ENCODE measurements at regions not wholly inside any gene's neighbourhood (a gene's known extent, or its start where the extent isn't known, plus 50 kb on each side); places are given as distances from the start of the nearest gene placed in this dataset.

DNA sequence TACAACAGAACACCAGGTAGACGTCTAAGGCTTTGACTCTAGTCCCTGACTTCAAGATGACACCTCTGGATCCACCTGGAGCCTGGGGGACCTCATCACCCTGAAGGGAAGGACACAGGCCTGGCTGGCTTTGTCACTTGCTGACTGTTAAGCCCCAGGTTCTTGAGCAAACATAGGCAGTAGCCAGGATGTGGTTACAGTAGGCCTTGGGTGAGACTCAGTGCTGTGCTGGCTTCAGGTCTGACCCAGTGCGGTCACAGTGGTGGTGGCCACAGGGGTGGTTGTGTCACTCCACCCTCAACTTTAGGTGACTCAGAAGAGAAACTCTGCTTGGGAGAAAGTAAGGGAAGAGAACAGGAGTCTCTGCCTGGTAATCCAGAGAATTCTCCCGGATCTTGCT lies 497.8 kb downstream of the UQCRFS1 start:
- intact Hi-C loops (cut with micrococcal nuclease; ENCODE audit: unreplicated experiment): loop anchor here (10.0 kb wide), 1 partner anchor 470 kb away; no protein-coding TSS in a partner anchor
- POLR2A ChIA-PET (ENCODE audit: low non-redundant PET): no interaction called here
- no TSS peak for BruUV-seq (replicated peaks)

DNA sequence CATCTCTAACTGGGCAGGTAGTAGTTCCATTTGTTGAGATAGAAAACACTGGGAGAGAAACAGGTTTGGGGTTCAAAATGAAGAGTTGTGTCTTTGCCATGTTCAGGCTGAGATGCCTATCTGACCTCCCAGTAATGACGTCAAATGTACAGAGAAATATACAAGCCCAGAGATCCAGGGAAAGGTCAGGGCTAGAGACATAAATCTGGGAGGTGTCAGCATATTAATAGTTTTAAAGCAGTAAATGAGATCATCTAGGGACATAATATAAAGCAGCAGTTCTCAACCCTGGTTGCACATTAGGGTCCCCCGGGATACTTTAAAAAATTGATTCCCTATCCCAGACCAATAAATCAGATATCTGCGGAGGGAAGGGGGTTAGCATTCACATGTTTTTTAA lies 501.5 kb downstream of the UQCRFS1 start:
- DNase-seq (ENCODE audit: low spot score): no peak
- Histone ChIP-seq H3K4me1 (ENCODE audit: insufficient read depth, low read length, poor library complexity, severe bottlenecking) (no peaks in the 10 kb centered on the region), H3K36me3 (ENCODE audit: insufficient read depth, low read length, poor library complexity, severe bottlenecking) (no peaks in the 10 kb centered on the region), H3K27me3 (replicated peaks; ENCODE audit: insufficient read depth, low read depth, low read length, poor library complexity) (no peaks in the 10 kb centered on the region), H3K27ac (ENCODE audit: low read depth, low read length, poor library complexity, severe bottlenecking) (no peak overlapping the region), H3K4me3 (ENCODE audit: low read depth, low read length, poor library complexity, severe bottlenecking) (no peak overlapping the region), H3K9me3 (ENCODE audit: low read depth, low read length, poor library complexity, severe bottlenecking) (peaks cover 3% of the 10 kb centered on the region)
- POLR2A ChIA-PET (ENCODE audit: low non-redundant PET): no interaction called here
- no TSS peak for BruUV-seq (replicated peaks)
- intact Hi-C loops (cut with micrococcal nuclease; ENCODE audit: unreplicated experiment): loop anchor here (5.0 to 10.0 kb wide), 2 partner anchors 244 to 467 kb away; no protein-coding TSS in a partner anchor
- TF ChIP-seq EZH2 (IDR thresholded peaks at IDR 0.05; ENCODE audit: borderline replicate concordance, low read depth, low read length, poor library complexity, severe bottlenecking): no peak
- TF ChIP-seq, protein P1, sequence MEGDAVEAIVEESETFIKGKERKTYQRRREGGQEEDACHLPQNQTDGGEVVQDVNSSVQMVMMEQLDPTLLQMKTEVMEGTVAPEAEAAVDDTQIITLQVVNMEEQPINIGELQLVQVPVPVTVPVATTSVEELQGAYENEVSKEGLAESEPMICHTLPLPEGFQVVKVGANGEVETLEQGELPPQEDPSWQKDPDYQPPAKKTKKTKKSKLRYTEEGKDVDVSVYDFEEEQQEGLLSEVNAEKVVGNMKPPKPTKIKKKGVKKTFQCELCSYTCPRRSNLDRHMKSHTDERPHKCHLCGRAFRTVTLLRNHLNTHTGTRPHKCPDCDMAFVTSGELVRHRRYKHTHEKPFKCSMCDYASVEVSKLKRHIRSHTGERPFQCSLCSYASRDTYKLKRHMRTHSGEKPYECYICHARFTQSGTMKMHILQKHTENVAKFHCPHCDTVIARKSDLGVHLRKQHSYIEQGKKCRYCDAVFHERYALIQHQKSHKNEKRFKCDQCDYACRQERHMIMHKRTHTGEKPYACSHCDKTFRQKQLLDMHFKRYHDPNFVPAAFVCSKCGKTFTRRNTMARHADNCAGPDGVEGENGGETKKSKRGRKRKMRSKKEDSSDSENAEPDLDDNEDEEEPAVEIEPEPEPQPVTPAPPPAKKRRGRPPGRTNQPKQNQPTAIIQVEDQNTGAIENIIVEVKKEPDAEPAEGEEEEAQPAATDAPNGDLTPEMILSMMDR (conservative IDR thresholded peaks at IDR 0.05; ENCODE audit: low read depth, low read length): no peak
- CTCF ChIA-PET: no interaction called here

More for the DNA sequence above, 497.8 kb downstream of the UQCRFS1 start:
- TF ChIP-seq, protein P1 (conservative IDR thresholded peaks at IDR 0.05; ENCODE audit: low read depth, low read length): no peak
- TF ChIP-seq EZH2 (IDR thresholded peaks at IDR 0.05; ENCODE audit: borderline replicate concordance, low read depth, low read length, poor library complexity, severe bottlenecking): no peak
- Histone ChIP-seq H3K4me1 (ENCODE audit: insufficient read depth, low read length, poor library complexity, severe bottlenecking) (no peaks in the 10 kb centered on the region), H3K27ac (ENCODE audit: low read depth, low read length, poor library complexity, severe bottlenecking) (no peak overlapping the region), H3K27me3 (replicated peaks; ENCODE audit: insufficient read depth, low read depth, low read length, poor library complexity) (no peaks in the 10 kb centered on the region), H3K36me3 (ENCODE audit: insufficient read depth, low read length, poor library complexity, severe bottlenecking) (no peaks in the 10 kb centered on the region), H3K9me3 (ENCODE audit: low read depth, low read length, poor library complexity, severe bottlenecking) (peaks cover 3% of the 10 kb centered on the region), H3K4me3 (ENCODE audit: low read depth, low read length, poor library complexity, severe bottlenecking) (no peak overlapping the region)
- CTCF ChIA-PET: no interaction called here
- no peak for DNase-seq (ENCODE audit: low spot score)

DNA sequence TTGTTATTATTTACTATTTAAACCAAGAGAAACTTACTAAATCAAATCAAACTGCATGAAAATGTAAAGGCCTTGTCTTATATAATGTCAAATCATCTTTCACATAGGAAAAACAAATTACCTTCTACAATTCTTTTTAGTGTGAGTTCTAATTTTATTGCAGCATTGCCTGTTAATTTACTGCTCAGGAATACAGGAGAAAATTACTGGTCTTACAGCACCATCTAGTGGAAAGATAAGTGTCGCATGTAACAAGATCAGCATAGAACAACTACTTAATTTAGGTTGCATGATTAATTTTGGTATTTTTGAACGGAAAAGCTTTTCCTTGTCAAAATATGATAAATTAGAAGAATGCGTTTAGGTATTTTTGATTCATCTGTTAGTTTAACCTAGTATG lies 502.7 kb downstream of the UQCRFS1 start:
- POLR2A ChIA-PET (ENCODE audit: low non-redundant PET): no interaction called here
- no peak for TF ChIP-seq EZH2 (IDR thresholded peaks at IDR 0.05; ENCODE audit: borderline replicate concordance, low read depth, low read length, poor library complexity, severe bottlenecking)
- TF ChIP-seq, protein P1 (conservative IDR thresholded peaks at IDR 0.05; ENCODE audit: low read depth, low read length): peak; percentile 73
- no peaks in the 10 kb centered on the region for H3K27me3 ChIP-seq (replicated peaks; ENCODE audit: insufficient read depth, low read depth, low read length, poor library complexity)
- no peaks in the 10 kb centered on the region for H3K36me3 ChIP-seq (ENCODE audit: insufficient read depth, low read length, poor library complexity, severe bottlenecking)
- no peak overlapping the region for H3K27ac ChIP-seq (ENCODE audit: low read depth, low read length, poor library complexity, severe bottlenecking)
- H3K4me3 ChIP-seq (ENCODE audit: low read depth, low read length, poor library complexity, severe bottlenecking): no peak overlapping the region
- peak; percentile 65 for DNase-seq (ENCODE audit: low spot score)
- intact Hi-C loops (cut with micrococcal nuclease; ENCODE audit: unreplicated experiment): loop anchor here (5.0 to 10.0 kb wide), 2 partner anchors 243 to 465 kb away; no protein-coding TSS in a partner anchor
- CTCF ChIA-PET: no interaction called here
- no peaks in the 10 kb centered on the region for H3K4me1 ChIP-seq (ENCODE audit: insufficient read depth, low read length, poor library complexity, severe bottlenecking)
- peaks cover 5% of the 10 kb centered on the region for H3K9me3 ChIP-seq (ENCODE audit: low read depth, low read length, poor library complexity, severe bottlenecking)
- BruUV-seq (replicated peaks): no TSS peak
